NCI-H774 (cell line): ENCODE measurements at regions not wholly inside any gene's neighbourhood (a gene's known extent, or its start where the extent isn't known, plus 50 kb on each side); places are given as distances from the start of the nearest gene placed in this dataset.

ENCODE experiments used
- DNase-seq: peaks from one replicate; lab custom pipeline; 2025; lab: John Stamatoyannopoulos, UW

DNA sequence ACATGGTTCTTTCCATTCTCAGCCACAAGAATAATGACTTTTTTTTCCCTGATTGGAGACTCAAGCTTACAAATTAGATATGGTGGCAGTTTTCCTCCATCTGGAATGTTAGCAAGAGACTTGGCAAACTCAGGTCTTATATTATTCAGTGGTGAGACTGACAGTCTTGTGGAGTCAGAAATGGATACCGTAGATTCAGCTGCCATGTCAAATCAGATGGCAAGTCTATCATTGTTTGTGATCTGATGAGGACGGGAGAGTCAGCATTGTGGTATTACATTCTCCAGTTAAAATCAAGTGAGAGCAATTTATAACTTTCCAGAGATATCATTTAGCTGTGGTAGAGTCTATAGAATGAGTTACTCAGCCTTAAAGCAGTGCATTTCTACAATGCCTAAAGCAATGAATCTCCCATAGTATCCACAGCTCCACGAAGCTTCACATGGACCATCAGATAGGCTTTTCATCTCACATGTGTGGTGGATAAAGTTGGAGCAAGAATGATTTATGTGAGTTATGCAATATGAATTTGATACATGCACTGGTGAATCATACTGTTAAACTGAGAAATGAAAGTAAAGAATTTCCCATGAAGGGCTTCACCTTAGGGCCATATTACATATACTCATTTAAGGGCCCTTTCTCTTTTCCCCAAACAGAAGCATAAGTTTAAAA is 430.6 kb downstream of the ZNF608 start:
- DNase-seq = no peak

DNA sequence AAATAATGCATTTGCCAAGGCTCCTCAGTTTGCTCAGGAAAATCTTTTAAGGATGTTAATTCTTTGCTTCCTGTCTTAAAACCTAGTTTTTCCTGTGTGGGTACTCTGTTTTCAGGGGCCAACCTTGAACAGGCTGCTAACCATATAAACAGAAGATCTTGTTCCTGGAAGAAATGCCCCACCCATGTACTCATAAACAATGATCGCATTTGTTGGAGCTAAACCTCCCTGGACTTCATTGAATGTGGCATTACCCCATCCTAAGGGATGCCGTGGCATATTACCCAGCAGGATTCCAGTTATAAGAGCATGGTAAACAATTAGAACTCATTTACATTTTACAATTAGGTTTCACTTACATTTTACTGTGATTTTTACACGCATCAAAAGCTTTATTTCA is 436.0 kb downstream of the ZNF608 start:
- DNase-seq = no peak

DNA sequence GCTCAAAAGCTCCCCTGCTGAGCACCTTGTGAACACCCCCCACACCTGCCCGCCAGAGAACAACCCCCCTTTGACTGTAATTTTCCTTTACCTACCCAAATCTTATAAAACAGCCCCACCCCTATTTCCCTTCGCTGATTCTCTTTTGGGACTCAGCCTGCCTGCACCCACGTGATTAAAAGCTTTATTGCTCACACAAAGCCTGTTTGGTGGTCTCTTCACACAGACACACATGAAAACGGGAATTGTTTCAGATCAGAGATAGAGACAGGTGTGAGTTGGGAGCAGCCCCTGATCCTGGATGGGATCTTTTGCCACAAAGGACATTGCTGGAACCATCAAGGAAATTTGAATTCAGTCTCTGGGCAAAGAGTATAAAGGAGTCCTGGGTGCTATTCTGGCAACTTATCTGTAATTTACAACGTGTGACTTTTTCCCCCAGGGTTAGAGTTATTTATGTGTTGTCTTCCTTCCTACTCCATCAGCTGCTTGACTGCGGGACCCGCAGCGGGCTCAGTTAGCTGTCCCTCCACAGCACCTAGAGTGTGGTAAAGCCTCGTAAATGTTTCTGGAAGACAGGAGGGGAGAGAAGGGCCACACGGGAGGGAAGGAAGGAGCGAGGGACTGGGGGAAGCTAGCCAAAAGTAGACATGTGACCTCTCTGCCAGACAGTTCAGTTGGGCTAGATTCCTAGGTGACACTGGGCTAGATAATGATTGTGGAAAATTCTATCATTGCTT is 437.0 kb downstream of the ZNF608 start:
- DNase-seq = no peak

DNA sequence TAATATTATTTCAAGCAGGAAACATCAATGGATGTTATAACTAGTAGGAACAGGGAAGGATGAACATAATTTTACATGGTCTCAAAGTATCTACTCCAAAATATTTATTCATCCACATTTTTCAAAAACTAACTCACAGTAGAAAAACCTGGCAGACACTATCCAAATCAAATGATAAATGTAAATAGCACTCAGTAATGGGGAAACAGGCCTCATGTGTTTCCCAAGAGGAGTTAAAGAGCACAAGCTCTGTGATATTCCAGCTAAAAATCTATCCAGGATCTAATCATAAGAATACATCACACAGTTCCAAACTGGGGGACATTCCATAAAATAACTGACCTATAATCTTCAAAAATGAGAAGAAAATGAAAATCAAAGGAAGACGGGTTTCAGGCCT is 443.1 kb downstream of the ZNF608 start:
- DNase-seq = no peak

DNA sequence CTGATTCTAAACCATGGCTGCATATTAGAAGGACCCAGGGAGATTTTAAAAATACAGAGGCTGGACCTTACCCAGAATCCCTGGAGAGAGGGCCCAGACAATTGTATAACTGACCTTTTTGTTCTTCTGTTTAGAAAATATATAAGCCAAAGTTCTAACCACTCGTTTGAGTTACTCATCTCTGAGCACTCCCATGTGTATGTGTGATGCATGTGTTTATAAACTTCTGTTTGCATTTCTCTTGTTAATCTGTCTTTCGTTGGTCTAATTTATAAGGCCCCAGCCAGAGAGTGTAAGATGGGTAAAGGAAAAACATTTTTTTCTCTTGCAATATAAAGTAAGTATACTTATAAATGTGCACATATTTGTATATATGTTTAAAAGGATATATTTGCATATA is 443.9 kb downstream of the ZNF608 start:
- DNase-seq = no peak

DNA sequence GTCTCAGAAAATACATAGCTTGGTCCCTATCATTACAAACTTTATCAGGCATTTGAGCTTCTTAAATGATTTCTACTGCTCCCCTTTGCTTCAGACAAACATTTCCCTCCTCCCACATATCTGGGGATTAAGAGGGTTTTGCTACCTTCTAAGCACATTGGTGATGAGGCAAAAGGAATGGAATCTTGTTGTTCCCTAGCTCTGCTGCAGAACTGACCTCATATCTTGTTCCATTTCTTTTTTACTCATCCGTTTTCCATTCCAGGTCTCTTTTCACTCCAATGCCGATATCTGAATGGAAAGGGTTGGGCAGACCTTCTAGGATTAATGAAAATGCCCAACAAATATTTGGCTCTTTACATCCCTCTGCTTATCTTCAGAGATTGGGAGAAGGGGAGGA is 444.6 kb downstream of the ZNF608 start:
- DNase-seq = no peak

DNA sequence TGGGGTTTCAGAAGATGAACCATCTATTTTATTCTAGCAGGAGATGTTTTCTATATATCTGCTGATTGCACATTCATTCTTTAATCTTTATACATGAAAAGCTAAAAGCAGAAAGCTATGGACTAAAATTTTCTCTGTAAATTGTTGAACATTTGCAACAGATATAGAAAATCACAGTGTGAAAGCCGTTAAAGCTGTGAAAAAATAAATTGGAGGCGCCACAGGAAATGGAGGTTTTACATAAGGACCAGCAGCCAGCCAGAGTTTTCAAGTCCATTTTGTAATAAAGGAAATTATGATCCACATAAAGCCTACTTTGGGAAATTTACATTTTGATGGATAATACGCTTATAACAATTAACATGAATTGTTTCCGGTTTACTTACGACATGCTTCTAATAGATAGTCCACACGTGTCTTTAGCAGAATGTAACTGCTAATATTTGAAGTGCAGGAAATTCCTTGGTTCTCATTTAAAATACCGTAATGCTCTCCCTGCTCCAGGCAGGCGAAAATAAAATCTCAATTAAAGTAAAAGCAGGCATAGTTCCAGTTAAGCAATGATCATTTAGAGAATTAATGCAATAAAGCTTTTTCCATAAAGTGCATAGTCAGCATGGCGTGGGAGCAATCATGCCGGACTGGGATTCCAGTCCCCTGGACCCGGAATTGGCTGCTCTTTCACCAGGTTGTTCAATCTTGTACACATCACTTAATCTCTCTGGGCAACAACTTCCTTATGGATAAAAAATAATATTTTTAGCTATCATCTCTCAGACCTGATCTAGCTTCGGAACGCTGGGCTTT is 445.4 kb downstream of the ZNF608 start:
- DNase-seq = no peak

DNA sequence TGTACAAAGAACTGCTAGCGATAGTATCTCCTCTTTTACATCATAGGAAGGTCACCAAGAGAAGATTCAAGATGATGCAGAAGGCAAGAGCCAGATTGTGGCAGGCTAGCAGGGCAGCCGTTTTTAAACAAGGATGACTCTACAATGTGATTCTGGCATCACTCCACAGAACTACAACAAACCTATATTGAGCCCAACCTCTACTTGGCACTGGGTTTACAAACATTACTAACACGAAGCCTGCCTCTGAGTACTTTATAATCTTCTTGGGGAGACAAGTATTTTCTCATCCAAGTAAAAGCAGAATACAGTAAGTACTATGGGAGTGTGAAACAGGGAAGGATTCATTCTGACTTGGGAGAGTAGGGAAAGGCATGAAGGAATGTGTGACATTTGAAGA is 448.6 kb downstream of the ZNF608 start:
- no peak for DNase-seq

DNA sequence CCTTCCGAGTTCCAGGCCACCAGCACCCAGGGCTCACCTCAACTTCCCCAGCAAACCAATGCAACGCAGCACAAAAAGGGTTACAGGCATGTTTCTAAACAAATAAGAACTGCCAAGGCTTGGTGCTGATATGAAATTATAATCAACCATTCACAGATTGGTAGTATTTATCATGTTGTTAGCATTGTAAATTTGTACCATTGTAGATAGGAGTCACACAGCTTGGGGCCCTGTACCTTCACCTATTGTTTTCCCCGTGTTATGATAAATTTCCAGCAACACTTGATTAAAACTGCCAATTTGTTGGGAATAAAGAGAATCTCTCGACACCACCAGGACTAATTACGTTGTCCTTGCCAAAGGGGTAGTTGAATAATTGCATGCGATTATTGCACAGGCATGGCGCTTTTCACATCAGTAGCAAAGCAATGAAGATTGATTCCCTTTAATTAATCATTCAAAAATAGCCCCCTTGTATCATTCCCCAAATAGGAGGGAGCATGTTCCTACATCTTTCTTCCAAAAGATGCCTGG is 454.1 kb downstream of the ZNF608 start:
- DNase-seq = no peak

DNA sequence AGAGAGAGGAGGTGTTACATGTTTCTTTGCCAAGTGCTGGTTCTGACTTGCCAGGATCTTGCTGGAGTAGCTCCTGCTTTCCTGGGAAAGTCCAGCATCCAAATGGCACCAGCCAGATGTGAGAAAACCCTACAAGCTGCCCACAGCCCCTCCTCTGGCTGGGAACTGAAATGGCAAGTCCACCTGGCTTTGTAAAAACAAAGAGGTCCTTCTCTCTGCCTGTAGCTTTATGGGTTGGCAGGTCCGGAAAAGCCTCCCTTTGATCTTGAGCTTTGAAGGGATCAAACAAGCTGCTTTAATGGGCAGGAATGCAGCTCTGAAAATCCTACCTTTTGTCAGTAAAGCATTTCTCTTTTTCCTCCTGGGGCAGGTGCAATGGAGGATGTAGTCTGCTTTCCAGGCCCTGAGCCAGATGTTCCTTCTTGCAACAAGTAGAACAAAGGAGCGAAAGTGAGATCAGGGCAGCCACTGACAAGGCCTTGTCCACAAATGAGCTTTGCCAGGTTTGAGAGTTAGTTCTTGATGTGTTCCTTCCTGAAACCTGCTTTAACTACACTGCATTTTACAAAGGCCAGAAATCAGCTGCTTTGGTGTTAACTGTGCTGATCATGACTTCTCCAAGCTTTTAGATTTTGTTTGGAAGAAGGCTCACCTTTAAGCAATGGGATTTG is 456.7 kb downstream of the ZNF608 start:
- DNase-seq = peak; percentile 14

DNA sequence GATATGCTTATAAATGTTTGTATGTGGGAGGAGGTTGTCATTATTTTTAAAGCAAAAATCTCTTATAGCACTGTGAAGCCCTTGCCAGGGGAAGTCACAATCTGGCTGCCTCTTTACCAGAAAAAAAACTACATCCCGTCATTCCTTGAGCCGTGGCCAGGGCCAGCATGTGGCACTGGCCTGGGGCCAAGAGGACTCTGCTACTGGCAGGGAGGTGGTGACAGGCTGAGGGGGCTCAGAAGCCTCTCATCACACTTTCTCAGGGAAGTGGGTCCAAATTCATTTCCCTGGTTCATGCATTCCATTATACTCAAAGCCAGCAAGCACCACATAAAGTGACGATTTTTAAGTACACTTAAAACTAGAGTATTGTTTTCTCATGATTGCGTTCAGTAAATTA is 457.3 kb downstream of the ZNF608 start:
- DNase-seq = no peak

DNA sequence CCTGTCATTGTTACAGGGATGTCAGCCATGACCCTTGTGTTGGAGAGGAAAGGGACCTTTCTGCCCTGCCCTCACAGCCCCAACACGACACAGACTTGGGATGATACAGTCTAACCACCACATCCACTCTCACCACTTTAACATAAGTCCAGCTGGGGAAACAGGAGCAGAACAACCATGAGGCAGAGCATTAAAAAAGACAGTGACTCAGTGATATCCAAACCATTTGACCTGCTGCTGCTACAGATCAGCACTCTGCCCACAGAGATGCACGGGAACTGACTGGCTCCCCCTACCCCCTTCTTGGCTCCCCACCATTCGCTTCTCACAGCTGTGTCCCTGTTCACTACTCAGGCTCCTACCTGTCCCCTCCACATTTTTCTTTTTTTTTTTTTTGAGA is 458.6 kb downstream of the ZNF608 start:
- no peak for DNase-seq

DNA sequence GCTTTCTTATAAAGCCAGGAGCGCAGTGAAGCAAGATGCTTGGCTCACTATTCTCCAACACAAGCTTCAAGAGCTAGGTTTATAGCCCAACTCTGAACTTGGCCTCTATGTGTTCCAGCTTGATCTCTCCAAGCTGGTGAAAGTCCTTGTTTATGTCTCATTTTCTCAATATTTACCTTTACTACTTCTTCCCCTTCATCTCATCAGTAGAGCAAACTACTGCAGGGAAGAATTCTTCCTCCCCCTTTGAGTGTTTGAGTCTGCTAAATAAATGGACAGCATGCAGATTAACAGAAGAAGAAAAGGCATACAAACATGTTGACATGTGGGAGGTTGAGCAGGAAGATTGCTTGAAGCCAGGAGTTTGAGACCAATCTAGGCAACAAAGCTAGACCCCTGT is 460.7 kb downstream of the ZNF608 start:
- DNase-seq = no peak

DNA sequence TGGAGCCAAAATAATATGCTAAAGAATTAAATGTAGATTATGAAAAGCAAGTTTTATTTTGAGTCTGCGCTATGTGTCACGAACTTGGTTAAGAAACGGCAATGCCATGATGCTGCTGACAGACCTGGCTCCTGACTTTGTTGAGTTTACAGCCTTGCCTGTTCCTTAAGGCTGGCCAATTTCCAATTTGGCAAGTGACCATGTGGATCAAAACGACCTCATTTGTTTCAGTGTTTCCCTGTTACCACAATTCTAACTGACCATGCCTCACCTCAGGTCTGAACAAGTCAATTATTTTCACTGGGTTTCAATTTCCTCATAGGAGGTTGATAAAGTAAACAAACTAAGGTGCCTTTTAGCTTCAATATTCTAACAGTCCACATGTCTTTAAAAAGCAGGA is 461.4 kb downstream of the ZNF608 start:
- DNase-seq = peak; percentile 15

DNA sequence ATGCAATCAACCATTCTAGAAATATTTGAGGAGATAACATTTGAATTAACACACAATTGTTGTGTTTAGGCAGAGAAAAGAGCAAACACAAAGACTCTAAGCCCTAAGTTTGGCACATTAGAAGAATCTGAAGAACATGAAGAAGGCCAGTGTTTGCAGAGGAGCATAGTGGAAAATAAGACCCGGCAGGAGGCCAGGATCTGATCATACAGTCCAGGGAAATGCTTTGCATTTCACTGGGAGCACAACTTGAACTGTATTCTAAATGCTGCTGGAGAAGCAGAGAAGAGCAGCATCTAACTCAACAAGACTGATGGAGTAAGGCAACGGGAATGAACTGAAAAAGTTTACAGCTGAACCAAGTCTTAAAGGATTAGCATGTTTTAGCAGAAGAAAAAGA is 463.4 kb downstream of the ZNF608 start:
- DNase-seq = no peak

DNA sequence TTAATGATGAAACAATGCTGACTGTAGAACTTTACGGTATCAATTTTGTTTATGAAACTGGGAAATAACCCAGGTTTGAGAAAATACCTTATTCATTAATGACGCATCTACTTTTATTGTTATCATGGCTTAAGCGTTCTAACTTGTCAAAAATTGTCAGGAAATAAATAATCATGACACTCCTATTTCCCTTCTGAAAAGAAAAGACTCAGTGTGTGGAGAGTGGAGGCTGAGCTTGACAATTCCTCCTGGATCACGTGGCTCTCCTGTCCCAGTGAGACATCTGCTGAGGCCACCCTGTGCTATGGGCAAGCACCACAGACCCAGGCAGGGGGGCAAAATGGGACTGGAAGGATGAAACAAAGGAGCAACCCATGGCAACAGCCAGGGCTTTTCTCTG is 466.4 kb downstream of the ZNF608 start:
- no peak for DNase-seq

DNA sequence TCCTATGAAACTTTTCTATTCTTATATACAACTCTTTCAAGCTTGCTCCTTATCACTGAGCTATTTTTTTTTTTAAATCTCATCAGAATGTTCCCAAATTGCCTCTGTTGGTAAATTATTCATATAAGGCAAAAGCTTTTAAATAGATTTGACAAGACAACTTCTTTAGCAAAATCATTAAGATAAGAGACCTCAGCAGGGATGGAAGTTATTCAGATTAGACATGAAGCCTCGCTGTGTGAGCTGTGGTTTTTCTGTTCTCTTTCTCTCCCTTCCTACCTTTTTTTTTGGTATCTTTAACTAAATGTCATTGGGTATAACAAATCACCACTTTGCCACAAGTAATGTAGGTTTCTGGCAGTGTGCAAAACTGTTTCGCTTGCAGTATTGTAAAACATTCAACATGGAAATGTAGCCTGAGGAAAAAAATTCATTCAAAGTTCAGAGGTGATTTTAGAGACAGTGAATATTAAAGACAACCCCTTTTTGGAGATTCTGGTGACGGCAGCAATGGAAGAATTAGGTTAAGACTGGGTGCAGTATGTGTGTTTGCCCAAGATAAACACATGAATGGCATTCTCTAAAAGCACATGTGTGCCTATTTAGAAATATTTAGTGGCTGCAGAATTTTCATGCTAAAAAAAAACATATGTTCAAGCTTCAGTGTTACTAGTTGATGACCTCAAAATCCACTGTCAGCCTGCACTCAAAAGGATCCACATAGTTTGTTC is 467.1 kb downstream of the ZNF608 start:
- no peak for DNase-seq

DNA sequence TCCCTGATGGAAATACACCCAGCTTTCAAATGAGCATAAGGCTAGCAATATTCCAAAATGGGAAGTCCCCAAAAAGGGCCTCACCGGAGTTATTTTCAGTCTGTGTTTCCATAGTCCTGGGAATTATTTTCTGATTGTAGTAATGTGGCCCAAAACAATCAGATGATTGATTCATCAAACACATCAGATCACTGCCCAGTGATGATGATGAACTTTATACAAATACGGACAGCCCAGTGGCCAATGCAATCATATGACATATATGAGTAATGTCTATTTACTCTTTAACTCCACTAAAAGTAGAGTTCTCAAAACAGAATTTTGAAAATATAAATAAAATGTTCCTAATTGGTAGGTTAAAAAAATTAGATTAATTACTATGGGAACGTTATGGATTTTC is 467.8 kb downstream of the ZNF608 start:
- DNase-seq = no peak

DNA sequence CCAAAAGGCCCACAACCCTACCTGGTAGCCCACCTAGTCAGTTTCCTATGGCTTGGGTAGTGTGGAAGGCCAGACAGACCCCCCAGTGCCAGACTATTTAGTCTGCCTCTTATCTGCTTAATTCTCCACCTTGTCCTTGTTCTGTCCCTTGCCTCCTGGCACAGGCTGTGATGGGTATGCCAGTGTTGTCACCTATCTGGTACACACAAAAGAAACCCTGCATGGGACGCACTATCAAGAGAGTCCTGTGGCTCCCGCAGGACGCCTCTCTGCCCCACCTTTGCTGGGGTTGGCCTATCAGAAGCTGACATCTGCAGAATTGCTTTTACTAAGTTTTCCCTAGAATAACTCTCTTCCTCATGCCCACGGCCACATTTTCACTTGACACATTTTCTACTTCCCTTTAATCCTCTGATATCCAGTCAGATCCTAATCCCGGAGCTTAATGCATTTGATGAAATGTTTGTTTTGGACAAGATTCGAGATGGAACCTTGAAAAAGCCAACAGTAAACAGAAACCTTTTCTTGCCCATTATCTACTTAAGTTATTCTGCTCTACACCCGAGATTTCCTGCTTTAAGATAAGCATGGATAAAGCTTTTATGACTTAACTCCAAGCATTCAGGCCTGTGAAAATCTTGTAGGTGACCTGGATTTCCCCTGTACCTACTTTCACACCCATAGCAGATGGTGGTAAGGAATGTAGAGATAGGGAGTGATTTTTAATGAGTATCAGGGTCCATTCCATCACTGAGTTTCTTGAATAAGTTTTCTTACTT is 468.5 kb downstream of the ZNF608 start:
- no peak for DNase-seq

DNA sequence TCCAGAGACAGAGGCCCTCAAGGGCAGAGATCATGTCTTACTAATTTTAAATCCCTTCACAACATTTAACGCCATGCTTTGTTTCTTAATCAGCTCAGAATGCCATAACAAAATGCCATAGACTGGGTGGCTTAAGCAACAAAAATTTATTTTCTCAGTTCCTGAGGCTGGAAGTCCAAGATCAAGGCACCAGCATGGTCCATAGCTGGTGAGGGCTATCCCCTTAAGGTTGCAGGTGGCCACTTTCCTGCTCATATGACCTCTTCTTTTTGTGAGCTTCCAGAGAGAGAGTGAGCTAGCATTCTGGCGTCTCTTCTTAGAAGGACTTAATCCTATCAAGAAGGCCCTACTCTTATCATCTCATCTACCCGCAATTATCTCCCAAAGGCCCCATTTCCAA is 470.3 kb downstream of the ZNF608 start:
- DNase-seq = no peak

DNA sequence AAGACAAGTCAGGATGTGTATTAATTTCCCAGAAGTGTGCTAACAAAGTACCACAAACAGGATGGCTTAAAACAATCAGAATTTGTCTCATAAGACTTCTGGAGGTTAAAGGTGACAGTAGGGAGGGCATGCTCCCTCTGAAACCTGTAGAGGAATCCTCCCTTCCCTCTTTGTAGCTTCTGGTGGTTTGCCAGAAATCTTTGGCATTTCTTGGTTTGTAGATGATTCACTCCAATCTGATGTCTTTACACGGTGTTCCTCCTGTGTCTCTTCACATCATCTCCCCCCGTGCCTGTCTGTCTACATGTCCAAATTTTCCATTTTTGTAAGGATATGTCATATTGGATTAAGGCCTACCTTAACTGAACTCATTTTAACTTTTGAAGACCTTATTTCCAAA is 471.5 kb downstream of the ZNF608 start:
- DNase-seq = no peak
